Colonic mucosa (tissue), 4 donors: ENCODE measurements at regions not wholly inside any gene's neighbourhood (a gene's known extent, or its start where the extent isn't known, plus 50 kb on each side); places are given as distances from the start of the nearest gene placed in this dataset.

Experiments used
- DNase-seq: peaks from one replicate; pipeline ENCODE4 v3.0.0-alpha.2; 2020
- H3K27ac ChIP-seq: fragments of 200-600 bp; one replicate; pipeline ENCODE4 v1.8.0; 2021
- H3K27me3 ChIP-seq: fragments of 200-600 bp; one replicate; pipeline ENCODE4 v1.8.0; 2021
- H3K36me3 ChIP-seq: fragments of 200-600 bp; one replicate; pipeline ENCODE4 v1.8.0; 2021
- H3K4me1 ChIP-seq: fragments of 200-600 bp; one replicate; pipeline ENCODE4 v1.8.0; 2021; ENCODE audit warnings: mild to moderate bottlenecking
- H3K4me3 ChIP-seq: fragments of 200-600 bp; one replicate; pipeline ENCODE4 v1.8.0; 2021
- H3K9ac ChIP-seq, 2 donors: one replicate each; pipeline ENCODE4 v1.7.0; 2013; ENCODE audit warnings: control low read depth in 2 of 2, low read depth in 2 of 2, low read length in 2 of 2
- H3K9me3 ChIP-seq: fragments of 200-600 bp; one replicate; pipeline ENCODE4 v1.8.0; 2021
- intact Hi-C: fragments of 100-400 bp; cut with DNase I; formaldehyde crosslinking; loops from one replicate; pipeline ENCODE4 v1.14.1; 2022
- TF ChIP-seq, protein P1 (sequence below): fragments of 200-600 bp; IDR thresholded peaks from one replicate; pipeline ENCODE4 v1.8.0; 2022; ENCODE audit warnings: antibody characterized with exemption, mild to moderate bottlenecking
- donor health status: healthy.
- donor health status: DM: no; HTN: no; CAD: no.
- donor health status: DM: no; HTN: no; CAD: no.

DNA sequence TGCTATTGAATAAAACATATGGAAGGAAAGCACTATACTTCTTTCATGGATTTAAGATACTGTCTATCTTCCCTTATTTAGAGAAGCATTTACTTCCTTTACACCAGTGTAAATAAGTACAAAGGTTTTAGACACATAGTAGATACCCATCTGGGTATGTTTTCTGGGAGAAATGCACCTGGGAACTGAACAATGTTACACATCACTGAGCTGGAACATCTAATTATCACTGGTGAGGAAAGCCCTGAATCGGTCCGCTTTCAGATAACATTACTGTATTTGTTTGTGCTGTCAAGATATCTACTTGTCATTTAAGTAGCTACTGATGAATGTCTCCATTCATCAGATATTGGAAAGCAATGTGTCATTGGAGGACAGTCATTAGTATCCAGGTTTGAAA is 964.7 kb upstream of the PTPRD start:
- Histone ChIP-seq H3K27me3 (no peaks in the 10 kb centered on the region), H3K9me3 (no peaks in the 10 kb centered on the region), H3K27ac (no peak overlapping the region), H3K4me3 (no peak overlapping the region), H3K36me3 (no peaks in the 10 kb centered on the region), H3K9ac (no peak overlapping the region), H3K4me1 (no peaks in the 10 kb centered on the region)
- DNase-seq, result no peak
- intact Hi-C loops, result no loop called here
- TF ChIP-seq, protein P1, sequence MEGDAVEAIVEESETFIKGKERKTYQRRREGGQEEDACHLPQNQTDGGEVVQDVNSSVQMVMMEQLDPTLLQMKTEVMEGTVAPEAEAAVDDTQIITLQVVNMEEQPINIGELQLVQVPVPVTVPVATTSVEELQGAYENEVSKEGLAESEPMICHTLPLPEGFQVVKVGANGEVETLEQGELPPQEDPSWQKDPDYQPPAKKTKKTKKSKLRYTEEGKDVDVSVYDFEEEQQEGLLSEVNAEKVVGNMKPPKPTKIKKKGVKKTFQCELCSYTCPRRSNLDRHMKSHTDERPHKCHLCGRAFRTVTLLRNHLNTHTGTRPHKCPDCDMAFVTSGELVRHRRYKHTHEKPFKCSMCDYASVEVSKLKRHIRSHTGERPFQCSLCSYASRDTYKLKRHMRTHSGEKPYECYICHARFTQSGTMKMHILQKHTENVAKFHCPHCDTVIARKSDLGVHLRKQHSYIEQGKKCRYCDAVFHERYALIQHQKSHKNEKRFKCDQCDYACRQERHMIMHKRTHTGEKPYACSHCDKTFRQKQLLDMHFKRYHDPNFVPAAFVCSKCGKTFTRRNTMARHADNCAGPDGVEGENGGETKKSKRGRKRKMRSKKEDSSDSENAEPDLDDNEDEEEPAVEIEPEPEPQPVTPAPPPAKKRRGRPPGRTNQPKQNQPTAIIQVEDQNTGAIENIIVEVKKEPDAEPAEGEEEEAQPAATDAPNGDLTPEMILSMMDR, result no peak

DNA sequence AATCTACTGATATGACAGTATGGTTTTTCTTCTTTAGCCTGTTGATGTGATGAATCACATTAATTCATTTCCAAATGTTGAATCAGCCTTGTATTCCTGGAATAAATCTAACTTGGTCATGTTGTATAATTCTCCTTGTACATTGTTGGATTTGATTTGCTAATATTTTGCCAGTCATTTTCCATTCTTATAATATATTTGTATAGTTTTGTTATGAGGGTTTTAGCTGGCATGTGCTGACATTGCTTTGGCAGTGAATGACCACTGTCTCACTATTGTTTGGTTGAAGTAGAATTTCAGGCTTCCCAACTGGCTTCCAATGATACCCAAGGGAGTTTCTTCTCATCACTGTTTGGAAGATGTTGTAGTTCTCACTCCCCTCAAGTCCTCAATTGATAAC is 983.0 kb upstream of the PTPRD start:
- no peaks in the 10 kb centered on the region for H3K9me3 ChIP-seq
- H3K36me3 ChIP-seq, result no peaks in the 10 kb centered on the region
- H3K4me3 ChIP-seq, result no peak overlapping the region
- no peak for DNase-seq
- H3K27ac ChIP-seq, result no peak overlapping the region
- no peaks in the 10 kb centered on the region for H3K27me3 ChIP-seq
- TF ChIP-seq, protein P1, result no peak
- no peak overlapping the region for H3K9ac ChIP-seq
- no peaks in the 10 kb centered on the region for H3K4me1 ChIP-seq
- intact Hi-C loops, result no loop called here

DNA sequence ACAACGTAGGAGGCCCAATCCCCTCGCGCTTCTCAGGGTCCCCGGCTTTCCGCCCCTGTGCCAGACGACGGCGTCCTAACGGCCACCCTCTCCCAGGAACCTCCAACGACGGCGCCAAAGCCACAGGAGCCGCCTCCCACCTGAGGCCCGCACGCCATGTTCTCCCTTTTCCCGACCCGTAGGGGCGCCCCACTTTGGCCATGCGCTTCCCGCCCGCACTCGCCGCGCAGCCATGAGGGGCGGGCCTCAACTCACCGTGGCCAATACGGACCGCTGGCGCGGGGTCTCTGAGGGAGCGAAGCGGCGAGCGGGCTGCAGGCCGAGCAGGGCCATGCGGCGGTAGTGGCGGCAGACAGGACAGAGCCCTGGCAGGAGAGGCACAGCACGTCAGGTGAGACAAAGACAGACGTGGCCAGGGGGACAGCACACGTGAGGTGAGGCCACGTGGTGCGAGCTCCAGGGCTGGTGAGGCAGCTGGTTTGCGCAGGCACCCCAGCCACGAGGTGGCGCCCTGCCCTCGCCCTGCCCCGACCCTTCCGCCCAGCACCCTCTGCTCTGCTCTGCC is 1005.5 kb upstream of the PTPRD start:
- Histone ChIP-seq H3K27ac (no peak overlapping the region), H3K9ac (no peak overlapping the region), H3K36me3 (no peaks in the 10 kb centered on the region), H3K27me3 (no peaks in the 10 kb centered on the region), H3K9me3 (no peaks in the 10 kb centered on the region), H3K4me3 (no peak overlapping the region), H3K4me1 (no peaks in the 10 kb centered on the region)
- DNase-seq, result no peak
- TF ChIP-seq, protein P1, result no peak
- intact Hi-C loops, result no loop called here

DNA sequence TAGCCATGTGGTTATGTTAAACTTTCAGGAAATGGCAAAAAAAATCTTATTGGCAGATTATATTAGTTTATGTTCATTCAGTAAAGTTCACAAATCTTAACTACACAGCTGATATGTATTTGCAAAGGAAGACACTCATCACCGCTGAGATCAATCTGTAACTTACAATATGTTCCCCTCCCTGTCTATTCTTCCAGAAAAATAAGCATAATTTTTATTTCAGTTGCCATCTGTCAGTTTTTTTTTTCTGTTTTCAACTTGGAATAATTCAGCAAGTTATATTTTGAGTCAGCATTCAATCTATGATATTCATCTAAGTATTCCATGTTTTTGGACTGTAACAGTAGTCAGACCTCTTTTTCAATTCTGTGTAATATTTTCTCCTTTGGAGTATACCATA is 1019.9 kb upstream of the PTPRD start:
- no peaks in the 10 kb centered on the region for H3K9me3 ChIP-seq
- DNase-seq, result no peak
- no peak overlapping the region for H3K27ac ChIP-seq
- H3K4me1 ChIP-seq, result no peaks in the 10 kb centered on the region
- H3K4me3 ChIP-seq, result no peak overlapping the region
- no peak overlapping the region for H3K9ac ChIP-seq
- H3K27me3 ChIP-seq, result no peaks in the 10 kb centered on the region
- TF ChIP-seq, protein P1, result no peak
- H3K36me3 ChIP-seq, result no peaks in the 10 kb centered on the region
- intact Hi-C loops, result no loop called here

DNA sequence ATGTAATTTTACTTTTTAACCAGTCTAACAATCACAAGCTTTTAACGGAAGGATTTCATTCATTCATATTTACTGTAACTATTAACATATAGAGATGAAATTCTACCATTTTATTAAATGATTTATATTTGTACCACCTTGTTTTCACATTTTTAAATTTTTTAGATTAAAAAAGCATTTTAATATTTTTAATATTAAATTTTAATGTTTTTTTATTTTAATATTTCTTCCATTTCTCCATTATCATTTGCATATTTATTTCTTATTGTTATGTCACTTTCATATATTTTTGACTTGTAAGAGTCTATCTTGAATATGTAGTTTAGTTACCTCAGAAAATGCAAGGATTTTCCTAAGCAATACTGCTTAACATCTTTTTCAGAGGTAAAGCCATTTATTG is 1034.0 kb upstream of the PTPRD start:
- intact Hi-C loops, result no loop called here

More for the DNA sequence above, 1034.0 kb upstream of the PTPRD start:
- Histone ChIP-seq H3K36me3 (no peaks in the 10 kb centered on the region), H3K9me3 (no peaks in the 10 kb centered on the region), H3K27ac (no peak overlapping the region), H3K9ac (no peak overlapping the region), H3K4me1 (no peaks in the 10 kb centered on the region), H3K4me3 (no peak overlapping the region), H3K27me3 (no peaks in the 10 kb centered on the region)
- TF ChIP-seq, protein P1, result no peak
- DNase-seq, result no peak
